WTC11 (cell line): ENCODE measurements at regions not wholly inside any gene's neighbourhood (a gene's known extent, or its start where the extent isn't known, plus 50 kb on each side); places are given as distances from the start of the nearest gene placed in this dataset.
"Not testable (repeated sequence)": the region's sequence is repeated elsewhere in the genome, so short reads cannot be mapped to it uniquely, and the experiment has no call there.

Experiments used
- ATAC-seq: fragments of 200-7000 bp; cut with Tn5 transposase; 2 replicates; pipeline ENCODE4 v1.10.0; 2021; ENCODE audit warnings: mild to moderate bottlenecking, moderate library complexity
- CTCF ChIA-PET: fragments of 300-600 bp; sonication (Branson Sonifier 250); formaldehyde crosslinking; loops from one replicate; lab custom pipeline; 2021; ENCODE audit warnings: antibody characterized with exemption; lab: Charles Lee
- POLR2A ChIA-PET: fragments of 350-600 bp; sonication (Branson Sonifier 250); formaldehyde crosslinking; loops from one replicate; lab custom pipeline; 2021; ENCODE audit warnings: antibody characterized with exemption; lab: Charles Lee
- DNase-seq: peaks from one replicate; pipeline ENCODE4 v3.0.0; 2021; ENCODE audit warnings: low spot score
- H3K27ac Mint-ChIP-seq: 2 replicates; pipeline ENCODE4 v1.8.0; 2021; ENCODE audit warnings: mixed read lengths
- H3K27me3 Mint-ChIP-seq: 2 replicates; pipeline ENCODE4 v1.8.0; 2021; ENCODE audit warnings: low read depth, mild to moderate bottlenecking, moderate library complexity, mixed read lengths
- H3K36me3 Mint-ChIP-seq: 2 replicates; pipeline ENCODE4 v1.8.0; 2021; ENCODE audit warnings: mixed read lengths
- H3K4me1 Mint-ChIP-seq: 2 replicates; pipeline ENCODE4 v1.8.0; 2022; ENCODE audit warnings: mixed read lengths
- H3K4me3 Mint-ChIP-seq: 2 replicates; pipeline ENCODE4 v1.8.0; 2021; ENCODE audit warnings: mild to moderate bottlenecking, moderate library complexity, mixed read lengths
- H3K9me3 Mint-ChIP-seq: 2 replicates; pipeline ENCODE4 v1.8.0; 2021; ENCODE audit warnings: mixed read lengths
- ATF1 ChIP-seq: sonication (generic); formaldehyde crosslinking; IDR thresholded peaks from 2 replicates; pipeline ENCODE4 v1.8.1; 2023; ENCODE audit warnings: mild to moderate bottlenecking, moderate library complexity, missing genetic modification reagents
- CBFB ChIP-seq: sonication (generic); formaldehyde crosslinking; IDR thresholded peaks from 2 replicates; pipeline ENCODE4 v1.8.1; 2022; ENCODE audit warnings: mild to moderate bottlenecking, low read depth, missing genetic modification reagents
- FOXK1 ChIP-seq: sonication (generic); formaldehyde crosslinking; IDR thresholded peaks from 2 replicates; pipeline ENCODE4 v1.8.0; 2022; ENCODE audit warnings: mild to moderate bottlenecking, moderate library complexity, missing genetic modification reagents
- FOXP1 ChIP-seq: sonication (generic); formaldehyde crosslinking; IDR thresholded peaks from 2 replicates; pipeline ENCODE4 v1.8.0; 2022; ENCODE audit warnings: missing genetic modification reagents, mild to moderate bottlenecking, moderate library complexity, borderline replicate concordance
- GTF2I ChIP-seq: fragments of 250-450 bp; sonication (Bioruptor Pico); conservative IDR thresholded peaks from 2 replicates; pipeline ENCODE4 v1.4.0; 2021; ENCODE audit warnings: mild to moderate bottlenecking
- MYBL2 ChIP-seq: sonication (generic); formaldehyde crosslinking; IDR thresholded peaks from 2 replicates; pipeline ENCODE4 v1.8.1; 2023; ENCODE audit warnings: mild to moderate bottlenecking, moderate library complexity, missing genetic modification reagents
- SMAD3 ChIP-seq: sonication (generic); formaldehyde crosslinking; IDR thresholded peaks from 2 replicates; pipeline ENCODE4 v1.8.0; 2022; ENCODE audit warnings: missing genetic modification reagents, mild to moderate bottlenecking, borderline replicate concordance
- TF ChIP-seq, protein P1 (sequence below): sonication (generic); formaldehyde crosslinking; IDR thresholded peaks from 2 replicates; pipeline ENCODE4 v1.8.1; 2022; ENCODE audit warnings: low read depth, missing genetic modification reagents, borderline replicate concordance
- TF ChIP-seq, protein P2 (sequence below): sonication (generic); formaldehyde crosslinking; IDR thresholded peaks from 2 replicates; pipeline ENCODE4 v1.8.0; 2022; ENCODE audit warnings: mild to moderate bottlenecking, missing genetic modification reagents
- TF ChIP-seq, protein P3 (sequence below): sonication (generic); formaldehyde crosslinking; IDR thresholded peaks from 2 replicates; pipeline ENCODE4 v1.8.1; 2022; ENCODE audit warnings: low read depth, mild to moderate bottlenecking, moderate library complexity, missing genetic modification reagents, borderline replicate concordance
- TF ChIP-seq, protein P4 (sequence below): sonication (generic); formaldehyde crosslinking; conservative IDR thresholded peaks from 2 replicates; pipeline ENCODE4 v1.8.1; 2023; ENCODE audit warnings: mild to moderate bottlenecking, low read depth, missing genetic modification reagents, moderate library complexity
- TF ChIP-seq, protein P5 (sequence below): sonication (generic); formaldehyde crosslinking; IDR thresholded peaks from 2 replicates; pipeline ENCODE4 v1.8.1; 2022; ENCODE audit warnings: missing genetic modification reagents, borderline replicate concordance

DNA sequence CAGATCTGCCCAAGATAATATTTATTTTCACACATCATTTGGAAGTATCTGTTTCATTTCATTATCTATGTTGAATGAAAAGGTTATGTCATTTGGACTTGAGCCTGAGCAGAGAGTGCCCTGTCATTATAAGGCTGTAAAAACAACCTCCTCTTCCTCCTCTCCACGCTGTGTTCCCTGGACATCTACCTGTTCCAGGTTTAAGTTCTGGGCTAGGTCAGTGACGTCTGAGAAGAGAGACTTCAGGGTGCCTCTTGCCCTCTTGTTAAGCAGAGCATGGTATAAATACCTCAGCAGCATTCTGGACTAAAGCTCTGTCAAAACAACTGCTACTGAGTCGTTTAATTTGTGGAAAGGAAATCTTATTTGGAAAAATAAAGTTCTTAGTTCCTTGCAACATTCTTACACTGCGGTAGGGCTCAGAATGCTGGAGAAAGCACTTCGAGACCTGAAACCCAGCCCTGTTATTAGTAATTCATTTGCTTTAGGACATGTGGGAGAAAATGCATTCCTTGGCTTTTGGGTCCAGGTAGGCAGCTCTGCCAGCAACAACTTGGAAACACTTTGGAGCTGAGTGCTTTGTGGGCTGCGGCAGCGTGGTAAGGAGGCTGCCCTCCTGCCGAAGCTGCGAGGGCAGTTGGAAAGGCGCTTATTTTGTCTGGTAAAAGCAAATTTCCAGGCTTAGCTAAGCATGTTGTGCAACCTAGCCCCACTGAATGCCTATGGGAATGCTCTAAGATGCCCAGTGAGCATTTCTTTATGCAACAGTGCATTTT, 91.8 kb upstream of the NEDD4L start (continued):
- TF ChIP-seq FOXK1, result no peak

DNA sequence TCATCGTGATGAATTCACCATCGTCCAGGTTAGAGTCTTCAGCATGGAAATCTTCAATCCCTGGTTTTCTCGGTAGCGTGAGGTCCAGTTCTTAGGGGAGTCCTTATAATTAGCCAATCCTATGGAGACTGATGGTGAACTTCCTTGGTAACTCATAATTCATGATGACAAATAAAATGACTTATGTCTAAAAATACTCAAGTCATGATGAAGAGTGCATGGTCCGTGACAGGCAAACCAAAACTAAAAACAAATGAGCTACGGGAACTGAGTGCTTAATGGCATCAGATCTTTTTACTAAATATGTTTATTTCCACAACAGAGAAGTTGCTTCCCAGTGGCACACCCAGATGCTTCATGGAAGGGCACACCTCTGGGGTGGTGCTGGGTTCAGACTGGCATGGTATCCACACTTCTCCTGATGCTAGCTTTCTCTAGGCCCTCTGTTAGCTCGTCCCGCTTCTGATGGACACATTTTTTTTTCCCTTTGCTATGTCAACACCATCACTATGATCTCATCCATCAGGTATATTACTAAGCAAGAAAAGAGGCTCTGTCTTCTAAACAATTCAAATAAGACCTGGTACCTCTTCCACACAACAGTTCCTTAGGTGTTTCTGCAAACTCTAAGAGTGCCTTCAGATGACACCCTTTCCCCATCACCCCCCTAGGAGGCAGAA, 92.8 kb upstream of the NEDD4L start:
- ChIA-PET CTCF (interaction anchor here (2.0 to 2.6 kb wide), 2 partner anchors 8 to 170 kb away, joined by 8 to 11 read pairs; no protein-coding TSS in a partner anchor), POLR2A (no interaction called here)
- ATAC-seq (no peak), DNase-seq (no peak)
- Mint-ChIP-seq H3K4me1 (no peaks in the 10 kb centered on the region), H3K4me3 (no peak overlapping the region), H3K9me3 (peaks cover 4% of the 10 kb centered on the region; the same call in 1 of the 2 replicates), H3K36me3 (no peaks in the 10 kb centered on the region), H3K27me3 (no peaks in the 10 kb centered on the region), H3K27ac (no peak overlapping the region)
- TF ChIP-seq, protein P1, sequence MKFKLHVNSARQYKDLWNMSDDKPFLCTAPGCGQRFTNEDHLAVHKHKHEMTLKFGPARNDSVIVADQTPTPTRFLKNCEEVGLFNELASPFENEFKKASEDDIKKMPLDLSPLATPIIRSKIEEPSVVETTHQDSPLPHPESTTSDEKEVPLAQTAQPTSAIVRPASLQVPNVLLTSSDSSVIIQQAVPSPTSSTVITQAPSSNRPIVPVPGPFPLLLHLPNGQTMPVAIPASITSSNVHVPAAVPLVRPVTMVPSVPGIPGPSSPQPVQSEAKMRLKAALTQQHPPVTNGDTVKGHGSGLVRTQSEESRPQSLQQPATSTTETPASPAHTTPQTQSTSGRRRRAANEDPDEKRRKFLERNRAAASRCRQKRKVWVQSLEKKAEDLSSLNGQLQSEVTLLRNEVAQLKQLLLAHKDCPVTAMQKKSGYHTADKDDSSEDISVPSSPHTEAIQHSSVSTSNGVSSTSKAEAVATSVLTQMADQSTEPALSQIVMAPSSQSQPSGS (CRISPR knock-in tag), result no peak
- TF ChIP-seq GTF2I (CRISPR knock-in tag), result no peak
- no peak for TF ChIP-seq MYBL2
- TF ChIP-seq CBFB (CRISPR knock-in tag), result no peak
- TF ChIP-seq SMAD3 (CRISPR knock-in tag), result no peak
- no peak for TF ChIP-seq ATF1 (CRISPR knock-in tag)
- TF ChIP-seq, protein P2, sequence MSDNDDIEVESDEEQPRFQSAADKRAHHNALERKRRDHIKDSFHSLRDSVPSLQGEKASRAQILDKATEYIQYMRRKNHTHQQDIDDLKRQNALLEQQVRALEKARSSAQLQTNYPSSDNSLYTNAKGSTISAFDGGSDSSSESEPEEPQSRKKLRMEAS (CRISPR knock-in tag), result no peak
- TF ChIP-seq, protein P3, sequence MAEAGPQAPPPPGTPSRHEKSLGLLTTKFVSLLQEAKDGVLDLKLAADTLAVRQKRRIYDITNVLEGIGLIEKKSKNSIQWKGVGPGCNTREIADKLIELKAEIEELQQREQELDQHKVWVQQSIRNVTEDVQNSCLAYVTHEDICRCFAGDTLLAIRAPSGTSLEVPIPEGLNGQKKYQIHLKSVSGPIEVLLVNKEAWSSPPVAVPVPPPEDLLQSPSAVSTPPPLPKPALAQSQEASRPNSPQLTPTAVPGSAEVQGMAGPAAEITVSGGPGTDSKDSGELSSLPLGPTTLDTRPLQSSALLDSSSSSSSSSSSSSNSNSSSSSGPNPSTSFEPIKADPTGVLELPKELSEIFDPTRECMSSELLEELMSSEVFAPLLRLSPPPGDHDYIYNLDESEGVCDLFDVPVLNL, result no peak
- TF ChIP-seq, protein P4, sequence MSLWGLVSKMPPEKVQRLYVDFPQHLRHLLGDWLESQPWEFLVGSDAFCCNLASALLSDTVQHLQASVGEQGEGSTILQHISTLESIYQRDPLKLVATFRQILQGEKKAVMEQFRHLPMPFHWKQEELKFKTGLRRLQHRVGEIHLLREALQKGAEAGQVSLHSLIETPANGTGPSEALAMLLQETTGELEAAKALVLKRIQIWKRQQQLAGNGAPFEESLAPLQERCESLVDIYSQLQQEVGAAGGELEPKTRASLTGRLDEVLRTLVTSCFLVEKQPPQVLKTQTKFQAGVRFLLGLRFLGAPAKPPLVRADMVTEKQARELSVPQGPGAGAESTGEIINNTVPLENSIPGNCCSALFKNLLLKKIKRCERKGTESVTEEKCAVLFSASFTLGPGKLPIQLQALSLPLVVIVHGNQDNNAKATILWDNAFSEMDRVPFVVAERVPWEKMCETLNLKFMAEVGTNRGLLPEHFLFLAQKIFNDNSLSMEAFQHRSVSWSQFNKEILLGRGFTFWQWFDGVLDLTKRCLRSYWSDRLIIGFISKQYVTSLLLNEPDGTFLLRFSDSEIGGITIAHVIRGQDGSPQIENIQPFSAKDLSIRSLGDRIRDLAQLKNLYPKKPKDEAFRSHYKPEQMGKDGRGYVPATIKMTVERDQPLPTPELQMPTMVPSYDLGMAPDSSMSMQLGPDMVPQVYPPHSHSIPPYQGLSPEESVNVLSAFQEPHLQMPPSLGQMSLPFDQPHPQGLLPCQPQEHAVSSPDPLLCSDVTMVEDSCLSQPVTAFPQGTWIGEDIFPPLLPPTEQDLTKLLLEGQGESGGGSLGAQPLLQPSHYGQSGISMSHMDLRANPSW (CRISPR knock-in tag), result no peak
- TF ChIP-seq FOXP1, result no peak

DNA sequence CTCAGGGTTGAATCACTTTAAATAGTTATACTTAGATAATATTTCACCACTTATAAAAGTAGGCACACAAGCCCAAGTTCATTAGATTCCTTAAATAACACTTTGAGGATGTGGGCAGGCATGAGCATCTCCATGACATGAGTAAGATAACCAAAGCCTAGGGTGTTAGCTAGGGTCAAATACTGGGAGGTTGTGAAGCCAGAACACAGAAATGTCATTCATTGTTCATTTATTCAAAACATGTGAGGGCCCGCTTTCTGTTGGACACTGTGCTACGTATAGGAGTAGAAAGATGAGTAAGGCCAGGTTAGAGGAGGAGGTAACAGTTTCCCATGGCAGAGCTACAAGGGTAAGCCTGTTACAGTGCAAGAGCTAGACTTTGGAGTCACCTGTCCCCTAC, 93.5 kb upstream of the NEDD4L start:
- no peak for ATAC-seq
- Mint-ChIP-seq H3K27ac (no peak overlapping the region), H3K27me3 (no peaks in the 10 kb centered on the region), H3K4me3 (no peak overlapping the region), H3K9me3 (peaks cover 4% of the 10 kb centered on the region; the same call in 1 of the 2 replicates), H3K36me3 (no peaks in the 10 kb centered on the region), H3K4me1 (no peaks in the 10 kb centered on the region)
- ChIA-PET CTCF (interaction anchor here (2.0 to 2.6 kb wide), 2 partner anchors 9 to 171 kb away, joined by 8 to 11 read pairs; no protein-coding TSS in a partner anchor), POLR2A (no interaction called here)
- DNase-seq, result no peak
- TF ChIP-seq, protein P5, sequence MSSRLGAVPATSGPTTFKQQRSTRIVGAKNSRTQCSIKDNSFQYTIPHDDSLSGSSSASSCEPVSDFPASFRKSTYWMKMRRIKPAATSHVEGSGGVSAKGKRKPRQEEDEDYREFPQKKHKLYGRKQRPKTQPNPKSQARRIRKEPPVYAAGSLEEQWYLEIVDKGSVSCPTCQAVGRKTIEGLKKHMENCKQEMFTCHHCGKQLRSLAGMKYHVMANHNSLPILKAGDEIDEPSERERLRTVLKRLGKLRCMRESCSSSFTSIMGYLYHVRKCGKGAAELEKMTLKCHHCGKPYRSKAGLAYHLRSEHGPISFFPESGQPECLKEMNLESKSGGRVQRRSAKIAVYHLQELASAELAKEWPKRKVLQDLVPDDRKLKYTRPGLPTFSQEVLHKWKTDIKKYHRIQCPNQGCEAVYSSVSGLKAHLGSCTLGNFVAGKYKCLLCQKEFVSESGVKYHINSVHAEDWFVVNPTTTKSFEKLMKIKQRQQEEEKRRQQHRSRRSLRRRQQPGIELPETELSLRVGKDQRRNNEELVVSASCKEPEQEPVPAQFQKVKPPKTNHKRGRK, result no peak

DNA sequence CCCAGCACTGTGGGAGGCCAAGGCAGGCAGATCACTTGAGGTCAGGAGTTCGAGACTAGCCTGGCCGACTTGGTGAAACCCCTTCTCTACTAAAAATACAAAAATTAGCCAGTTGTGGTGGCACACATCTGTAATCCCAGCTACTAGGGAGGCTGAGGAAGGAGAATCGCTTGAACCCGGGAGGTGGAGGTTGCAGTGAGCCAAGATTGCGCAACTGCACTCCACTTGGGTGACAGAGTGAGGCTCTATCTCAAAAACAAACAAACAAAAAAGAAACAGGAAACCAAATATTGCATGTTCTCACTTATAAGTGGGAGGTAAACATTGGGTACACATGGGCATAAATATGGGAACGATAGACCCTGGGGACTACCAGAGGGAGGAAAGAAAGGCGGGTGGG, 94.7 kb upstream of the NEDD4L start:
- CTCF ChIA-PET, result interaction anchor here (2.6 kb wide), 1 partner anchor 172 kb away, joined by 8 read pairs; no protein-coding TSS in a partner anchor
- POLR2A ChIA-PET, result not testable (repeated sequence)

More for the DNA sequence above, 94.7 kb upstream of the NEDD4L start:
- H3K4me1 Mint-ChIP-seq, H3K9me3 Mint-ChIP-seq, H3K27ac Mint-ChIP-seq, H3K36me3 Mint-ChIP-seq, ATAC-seq, DNase-seq, H3K27me3 Mint-ChIP-seq, H3K4me3 Mint-ChIP-seq: not testable (repeated sequence)
